HTR-8/SVneo (cell line): ENCODE measurements at regions not wholly inside any gene's neighbourhood (a gene's known extent, or its start where the extent isn't known, plus 50 kb on each side); places are given as distances from the start of the nearest gene placed in this dataset.
"Not testable (repeated sequence)": the region's sequence is repeated elsewhere in the genome, so short reads cannot be mapped to it uniquely, and the experiment has no call there.

Experiments used
- DNase-seq: peaks from one replicate; pipeline ENCODE4 v3.0.0; 2011; ENCODE audit warnings: low spot score, mixed read lengths; ENCODE audit not compliant: insufficient read length
- FAIRE-seq: peaks from 2 replicates; lab custom pipeline; 2011; peaks lifted over from hg19 to GRCh38; lab: Jason Lieb, UNC

GRCh38 chr2:209114588-209115240 lies 309.1 kb upstream of the MAP2 start:
- FAIRE-seq (no peak), DNase-seq (no peak)

- no peak for FAIRE-seq
These were observed 302.2 kb upstream of the MAP2 start for GRCh38 chr2:209121691-209122090.

GRCh38 chr2:209125291-209125690 lies 298.6 kb upstream of the MAP2 start:
- FAIRE-seq (no peak), DNase-seq (no peak)

More at GRCh38 chr2:209121691-209122090, 302.2 kb upstream of the MAP2 start:
- no peak for DNase-seq

- FAIRE-seq: no peak
These were observed 285.8 kb upstream of the MAP2 start for GRCh38 chr2:209138079-209138478.

DNA sequence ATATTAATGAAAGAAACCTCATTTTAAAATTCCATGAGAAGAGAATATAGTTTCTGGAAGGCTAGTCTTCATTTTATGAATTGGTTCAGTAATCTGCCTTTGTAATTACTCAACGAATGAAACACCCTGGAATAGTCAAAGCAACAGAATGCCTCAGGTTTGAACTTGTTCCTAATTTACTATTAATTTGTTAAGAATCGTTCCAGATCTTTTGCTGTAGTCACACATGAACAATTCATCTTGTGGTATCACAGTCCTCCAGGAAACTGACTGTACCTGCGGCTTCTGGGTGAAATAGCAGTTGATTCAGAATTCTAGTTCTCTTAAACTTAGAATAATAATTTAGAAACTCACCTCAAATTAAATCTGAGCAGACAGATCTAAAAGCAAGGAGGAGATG lies 282.7 kb upstream of the MAP2 start:
- FAIRE-seq (no peak), DNase-seq (no peak)

More at GRCh38 chr2:209138079-209138478, 285.8 kb upstream of the MAP2 start:
- no peak for DNase-seq

DNA sequence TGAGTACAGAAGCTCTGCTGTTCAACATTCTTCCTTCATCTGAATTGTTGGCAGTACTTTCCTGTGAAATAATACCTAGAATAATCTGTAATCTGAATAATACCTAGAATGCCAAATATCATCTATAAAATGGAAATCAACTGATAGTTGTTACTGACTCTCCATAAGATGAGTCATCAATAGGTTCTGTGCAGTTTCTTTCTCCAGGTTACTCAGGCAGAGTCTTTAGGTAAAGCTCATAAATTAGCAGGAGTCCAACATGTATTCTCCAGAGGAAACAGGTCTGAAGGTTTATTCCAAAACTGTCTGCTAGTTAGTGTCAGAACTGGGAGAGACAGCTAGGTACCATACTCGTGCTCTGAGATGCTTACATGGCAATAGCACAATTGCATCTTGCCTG lies 282.0 kb upstream of the MAP2 start:
- no peak for DNase-seq

DNA sequence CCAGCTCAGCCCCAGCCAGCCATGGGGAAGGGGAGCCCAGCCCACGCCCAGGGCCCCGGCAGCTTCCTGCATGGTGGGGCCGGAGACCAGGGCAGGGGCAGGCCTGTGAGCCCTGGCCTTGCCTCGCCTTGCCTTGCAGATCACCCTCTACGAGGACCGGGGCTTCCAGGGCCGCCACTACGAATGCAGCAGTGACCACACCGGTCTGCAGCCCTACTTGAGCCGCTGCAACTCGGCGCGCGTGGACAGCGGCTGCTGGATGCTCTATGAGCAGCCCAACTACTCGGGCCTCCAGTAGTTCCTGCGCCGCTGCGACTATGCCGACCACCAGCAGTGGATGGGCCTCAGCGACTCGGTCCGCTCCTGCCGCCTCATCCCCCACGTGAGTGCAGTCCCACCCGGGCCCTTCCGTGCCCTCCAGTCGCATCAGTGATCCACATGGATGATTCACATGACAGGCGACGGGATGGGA lies 278.6 kb upstream of the MAP2 start:
- not testable (repeated sequence) for FAIRE-seq, DNase-seq

More for the DNA sequence above, 282.0 kb upstream of the MAP2 start:
- FAIRE-seq: no peak

GRCh38 chr2:209145941-209146681 lies 277.7 kb upstream of the MAP2 start:
- DNase-seq (no peak), FAIRE-seq (no peak)

GRCh38 chr2:209146682-209147320 lies 277.0 kb upstream of the MAP2 start:
- FAIRE-seq (no peak), DNase-seq (no peak)

DNA sequence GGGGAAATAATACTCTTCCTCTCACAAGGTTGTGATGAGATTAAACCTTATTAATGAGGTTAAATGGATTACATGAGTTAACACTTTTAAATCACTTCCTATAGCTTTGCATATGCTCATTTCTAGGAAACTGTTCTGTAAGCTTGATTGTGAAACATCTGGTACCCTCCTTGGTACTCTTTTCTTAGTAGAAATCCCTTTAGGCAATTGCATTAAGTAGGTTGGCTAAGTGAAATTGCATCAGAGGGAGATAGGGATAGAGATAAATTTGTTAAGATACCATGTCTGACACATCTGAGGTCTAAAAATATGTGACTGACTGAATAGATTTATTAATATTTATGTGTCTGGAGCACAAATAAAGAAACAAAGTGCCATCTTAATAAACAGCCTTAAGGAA lies 275.9 kb upstream of the MAP2 start:
- DNase-seq: no peak
- no peak for FAIRE-seq

DNA sequence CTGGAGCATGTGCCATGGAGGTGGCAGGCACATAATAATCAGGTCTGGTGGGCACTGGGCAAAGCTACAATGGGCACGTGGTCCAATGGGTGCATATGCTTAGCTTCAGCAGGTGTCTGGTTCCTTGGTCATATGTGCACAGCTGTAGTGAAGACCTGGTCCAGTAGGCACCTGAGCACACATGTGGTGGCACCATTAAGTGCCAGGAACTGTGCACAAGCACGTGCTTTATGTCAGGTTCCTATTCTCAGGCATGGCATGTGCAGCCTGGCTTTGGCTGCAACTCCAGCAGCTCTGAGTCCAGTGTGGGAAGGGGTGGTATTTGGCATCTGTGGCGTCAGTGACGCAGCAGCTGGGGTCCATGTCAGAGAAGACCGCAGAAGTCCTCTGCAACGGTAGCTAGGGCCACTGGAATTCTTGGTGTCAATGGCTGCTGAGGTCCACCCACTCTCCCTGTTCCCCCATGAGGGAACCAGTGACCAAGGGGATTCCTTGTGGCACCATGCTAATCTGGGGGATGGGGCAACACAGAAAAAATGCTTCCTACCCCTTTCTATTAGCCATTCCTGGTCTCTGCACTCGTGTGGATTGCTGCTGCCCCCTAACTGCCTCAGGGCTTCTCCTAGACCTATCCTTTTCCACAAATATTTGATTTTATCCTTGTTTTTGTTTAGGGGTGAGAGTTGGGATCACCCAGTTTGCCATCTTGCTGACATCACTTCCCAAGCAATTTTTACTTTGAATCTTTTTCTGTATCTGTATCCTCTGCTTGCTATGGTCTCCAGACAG lies 262.9 kb upstream of the MAP2 start:
- FAIRE-seq: no peak
- DNase-seq: no peak

- no peak for DNase-seq
- FAIRE-seq: no peak
These were observed 261.7 kb upstream of the MAP2 start for GRCh38 chr2:209162129-209162528.

DNA sequence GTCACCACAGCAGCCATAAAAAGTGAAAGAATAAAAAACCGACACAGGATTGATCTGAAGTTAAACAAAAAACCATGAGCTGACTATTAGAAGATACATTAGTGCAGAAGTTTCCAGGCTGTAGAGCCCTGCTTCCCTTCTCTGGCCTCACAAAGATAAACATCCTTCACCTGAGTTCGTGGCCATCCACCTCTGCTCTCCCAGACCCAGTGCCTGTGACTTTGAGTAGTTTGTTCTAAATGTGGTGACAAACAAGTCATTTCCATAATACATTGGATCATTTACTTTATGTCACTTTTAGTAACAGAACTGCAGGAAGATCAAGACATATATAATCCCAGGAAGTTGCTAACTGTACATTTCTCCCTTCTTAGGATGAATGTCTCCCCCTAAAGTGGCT lies 241.9 kb upstream of the MAP2 start:
- FAIRE-seq: no peak
- no peak for DNase-seq

GRCh38 chr2:209186886-209187285 lies 237.0 kb upstream of the MAP2 start:
- FAIRE-seq, DNase-seq: not testable (repeated sequence)

DNA sequence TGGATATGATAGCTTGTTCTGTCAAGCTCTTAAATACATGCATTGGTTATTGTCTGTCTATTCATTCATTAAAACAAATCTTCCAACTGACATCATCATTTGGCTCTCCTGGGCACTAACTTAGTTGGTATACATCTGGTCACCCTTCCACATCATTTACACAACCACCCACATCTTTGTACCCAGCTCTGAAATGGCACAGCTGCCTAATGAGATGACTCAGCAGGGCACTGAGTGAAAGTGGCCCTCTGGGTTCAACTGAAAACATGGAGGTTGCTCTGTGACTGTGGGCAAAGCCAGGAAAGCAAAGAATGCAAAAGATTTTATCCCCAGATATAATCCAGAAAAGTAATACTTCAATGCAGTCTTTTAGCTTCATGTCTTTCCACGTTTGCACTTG lies 234.0 kb upstream of the MAP2 start:
- FAIRE-seq (no peak), DNase-seq (no peak)

- DNase-seq (no peak), FAIRE-seq (no peak)
These were observed 232.7 kb upstream of the MAP2 start for GRCh38 chr2:209191139-209191538.

GRCh38 chr2:209194717-209195116 lies 229.1 kb upstream of the MAP2 start:
- FAIRE-seq (no peak), DNase-seq (no peak)

- no peak for FAIRE-seq
- peak; percentile 2 for DNase-seq
These were observed 215.6 kb upstream of the MAP2 start for GRCh38 chr2:209208211-209208610.

GRCh38 chr2:209209943-209210342 lies 213.9 kb upstream of the MAP2 start:
- DNase-seq (no peak), FAIRE-seq (no peak)

GRCh38 chr2:209230560-209230959 lies 193.3 kb upstream of the MAP2 start:
- DNase-seq (no peak), FAIRE-seq (no peak)
